ENCODE measurements at regions not wholly inside any gene's neighbourhood (a gene's known extent, or its start where the extent isn't known, plus 50 kb on each side); places are given as distances from the start of the nearest gene placed in this dataset.

DNA sequence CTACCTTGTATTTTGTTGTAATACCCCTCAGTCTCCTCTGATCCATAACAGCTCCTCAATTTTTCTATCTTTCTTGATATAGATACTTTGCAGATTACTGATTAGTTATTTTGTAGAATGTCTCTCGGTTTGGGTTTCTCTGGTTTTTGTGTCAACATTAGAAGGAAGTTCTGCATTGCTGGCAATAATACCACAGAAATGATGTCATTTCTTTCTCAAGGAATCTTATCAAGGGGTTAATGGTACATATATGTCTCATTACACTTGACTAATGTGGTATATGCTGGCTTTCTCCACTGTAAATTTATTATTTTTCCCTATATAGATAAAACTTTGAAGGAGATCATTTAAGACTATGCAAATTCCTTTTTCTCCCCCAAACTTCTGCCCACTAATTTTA lies 183.6 kb upstream of the DKK2 start:
- Histone ChIP-seq H3K36me3 (ENCODE audit: control insufficient read depth in 2 of 3, insufficient read depth in 3 of 3, low read length in 3 of 3) (no peaks in the 10 kb centered on the region), H3K27ac (ENCODE audit: low read depth, low read length) (no peak overlapping the region), H3K9me3 (ENCODE audit: control insufficient read depth in 2 of 3, low read length in 3 of 3) (no peaks in the 10 kb centered on the region), H3K4me1 (ENCODE audit: control insufficient read depth in 2 of 2, insufficient read depth in 2 of 2, low read length in 2 of 2) (no peaks in the 10 kb centered on the region), H3K4me3 (ENCODE audit: low read length) (no peak overlapping the region), H3K27me3 (ENCODE audit: control insufficient read depth in 2 of 2, insufficient read depth in 2 of 2, low read length in 2 of 2) (no peaks in the 10 kb centered on the region)
- Mint-ChIP-seq H3K36me3 (no peaks in the 10 kb centered on the region), H3K4me1 (no peaks in the 10 kb centered on the region), H3K9me3 (peaks cover 0 to 6% (median 0%) of the 10 kb centered on the region in 11 donors), H3K4me3 (no peak overlapping the region), H3K27ac (no peak overlapping the region), H3K27me3 (peaks cover 0 to 3% (median 0%) of the 10 kb centered on the region in 5 donors)
- intact Hi-C loops (cut with micrococcal nuclease), result no loop called here
- ChIA-PET CTCF (no interaction called here), POLR2A (no interaction called here)
- no peak for DNase-seq
- ATAC-seq, result no peak

- H3K9me3 Mint-ChIP-seq, result no peaks in the 10 kb centered on the region
- DNase-seq (no peak), ATAC-seq (no peak)
- Histone ChIP-seq H3K27ac (ENCODE audit: low read depth, low read length) (no peak overlapping the region), H3K4me1 (ENCODE audit: control insufficient read depth in 2 of 2, insufficient read depth in 2 of 2, low read length in 2 of 2) (no peaks in the 10 kb centered on the region), H3K27me3 (ENCODE audit: control insufficient read depth in 2 of 2, insufficient read depth in 2 of 2, low read length in 2 of 2) (no peaks in the 10 kb centered on the region), H3K36me3 (ENCODE audit: control insufficient read depth in 2 of 3, insufficient read depth in 3 of 3, low read length in 3 of 3) (no peaks in the 10 kb centered on the region), H3K9me3 (ENCODE audit: control insufficient read depth in 2 of 3, low read length in 3 of 3) (no peaks in the 10 kb centered on the region), H3K4me3 (ENCODE audit: low read length) (no peak overlapping the region)
- H3K4me1 Mint-ChIP-seq, result no peaks in the 10 kb centered on the region
- no peaks in the 10 kb centered on the region for H3K36me3 Mint-ChIP-seq
- ChIA-PET POLR2A (no interaction called here), CTCF (no interaction called here)
- intact Hi-C loops (cut with micrococcal nuclease), result no loop called here
- H3K4me3 Mint-ChIP-seq, result no peak overlapping the region
- H3K27me3 Mint-ChIP-seq, result no peaks in the 10 kb centered on the region
- H3K27ac Mint-ChIP-seq, result no peak overlapping the region
These were observed 180.3 kb upstream of the DKK2 start for GRCh38 chr4:107216379-107216778.

DNA sequence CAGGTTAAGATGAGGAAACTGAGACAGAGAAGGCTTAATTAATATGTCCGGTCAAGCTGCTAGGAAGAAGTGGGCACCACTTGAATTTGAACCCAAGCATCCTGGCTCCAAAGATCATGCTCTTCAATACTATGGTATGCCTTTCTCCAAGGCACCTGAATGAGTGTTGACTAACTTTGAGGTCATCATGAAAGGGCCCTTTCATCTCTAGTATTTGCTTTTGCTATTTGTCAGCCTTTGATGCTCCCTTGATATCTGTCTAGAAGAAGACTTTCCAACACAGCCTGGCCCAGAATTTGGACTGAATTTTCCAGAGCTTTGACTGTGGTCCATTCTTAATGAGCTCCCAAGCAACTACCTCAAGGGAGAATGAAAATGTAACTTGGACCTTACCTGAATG lies 179.1 kb upstream of the DKK2 start:
- no peak for DNase-seq

GRCh38 chr4:107213880-107214279 lies 177.8 kb upstream of the DKK2 start:
- Histone ChIP-seq H3K4me3 (ENCODE audit: low read length) (no peak overlapping the region), H3K27ac (ENCODE audit: low read depth, low read length) (no peak overlapping the region), H3K9me3 (ENCODE audit: control insufficient read depth in 2 of 3, low read length in 3 of 3) (no peaks in the 10 kb centered on the region), H3K4me1 (ENCODE audit: control insufficient read depth in 2 of 2, insufficient read depth in 2 of 2, low read length in 2 of 2) (no peaks in the 10 kb centered on the region), H3K36me3 (ENCODE audit: control insufficient read depth in 2 of 3, insufficient read depth in 3 of 3, low read length in 3 of 3) (no peaks in the 10 kb centered on the region), H3K27me3 (ENCODE audit: control insufficient read depth in 2 of 2, insufficient read depth in 2 of 2, low read length in 2 of 2) (no peaks in the 10 kb centered on the region)
- Mint-ChIP-seq H3K4me3 (no peak overlapping the region), H3K4me1 (no peaks in the 10 kb centered on the region), H3K27me3 (peaks cover 0 to 3% (median 0%) of the 10 kb centered on the region in 5 donors), H3K27ac (no peak overlapping the region), H3K36me3 (no peaks in the 10 kb centered on the region), H3K9me3 (no peaks in the 10 kb centered on the region)
- intact Hi-C loops (cut with micrococcal nuclease), result no loop called here
- ChIA-PET CTCF (no interaction called here), POLR2A (no interaction called here)
- DNase-seq, result no peak
- ATAC-seq, result no peak

More for the DNA sequence above, 179.1 kb upstream of the DKK2 start:
- no peaks in the 10 kb centered on the region for H3K4me1 ChIP-seq (ENCODE audit: control insufficient read depth in 2 of 2, insufficient read depth in 2 of 2, low read length in 2 of 2)
- Mint-ChIP-seq H3K27ac (no peak overlapping the region), H3K36me3 (no peaks in the 10 kb centered on the region), H3K9me3 (no peaks in the 10 kb centered on the region), H3K4me3 (no peak overlapping the region), H3K27me3 (peaks cover 0 to 3% (median 0%) of the 10 kb centered on the region in 5 donors), H3K4me1 (no peaks in the 10 kb centered on the region)
- no peaks in the 10 kb centered on the region for H3K9me3 ChIP-seq (ENCODE audit: control insufficient read depth in 2 of 3, low read length in 3 of 3)
- H3K36me3 ChIP-seq (ENCODE audit: control insufficient read depth in 2 of 3, insufficient read depth in 3 of 3, low read length in 3 of 3), result no peaks in the 10 kb centered on the region
- POLR2A ChIA-PET, result no interaction called here
- no peak overlapping the region for H3K4me3 ChIP-seq (ENCODE audit: low read length)
- H3K27me3 ChIP-seq (ENCODE audit: control insufficient read depth in 2 of 2, insufficient read depth in 2 of 2, low read length in 2 of 2), result no peaks in the 10 kb centered on the region
- H3K27ac ChIP-seq (ENCODE audit: low read depth, low read length), result no peak overlapping the region
- CTCF ChIA-PET, result no interaction called here
- intact Hi-C loops (cut with micrococcal nuclease), result no loop called here
- ATAC-seq, result no peak

DNA sequence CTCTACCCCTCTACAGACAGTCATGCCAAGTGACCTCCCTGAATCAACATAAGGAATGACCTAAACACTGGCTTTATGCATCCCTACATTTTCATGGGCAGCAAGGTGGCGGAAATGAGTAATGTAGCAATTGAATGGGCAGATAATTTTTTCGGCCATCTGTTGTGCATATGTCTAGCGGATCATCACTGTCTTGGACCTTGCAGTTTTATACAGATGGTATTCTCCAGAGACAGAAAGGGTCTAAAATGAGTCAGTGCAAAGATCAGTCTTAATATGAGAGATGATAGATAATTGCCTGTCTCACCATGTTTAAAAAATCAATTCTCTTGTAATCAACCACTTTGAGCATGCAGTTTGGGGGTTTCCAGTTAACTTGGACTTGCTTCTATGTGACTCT lies 177.3 kb upstream of the DKK2 start:
- DNase-seq, result no peak
- no peaks in the 10 kb centered on the region for H3K4me1 ChIP-seq (ENCODE audit: control insufficient read depth in 2 of 2, insufficient read depth in 2 of 2, low read length in 2 of 2)
- no peak for ATAC-seq
- intact Hi-C loops (cut with micrococcal nuclease), result no loop called here
- no peak overlapping the region for H3K4me3 ChIP-seq (ENCODE audit: low read length)
- Mint-ChIP-seq H3K27ac (no peak overlapping the region), H3K4me3 (no peak overlapping the region), H3K36me3 (no peaks in the 10 kb centered on the region), H3K27me3 (peaks cover 0 to 3% (median 0%) of the 10 kb centered on the region in 5 donors), H3K9me3 (no peaks in the 10 kb centered on the region), H3K4me1 (no peaks in the 10 kb centered on the region)
- no peaks in the 10 kb centered on the region for H3K36me3 ChIP-seq (ENCODE audit: control insufficient read depth in 2 of 3, insufficient read depth in 3 of 3, low read length in 3 of 3)
- no peaks in the 10 kb centered on the region for H3K9me3 ChIP-seq (ENCODE audit: control insufficient read depth in 2 of 3, low read length in 3 of 3)
- no peak overlapping the region for H3K27ac ChIP-seq (ENCODE audit: low read depth, low read length)
- CTCF ChIA-PET, result no interaction called here
- H3K27me3 ChIP-seq (ENCODE audit: control insufficient read depth in 2 of 2, insufficient read depth in 2 of 2, low read length in 2 of 2), result no peaks in the 10 kb centered on the region
- POLR2A ChIA-PET, result no interaction called here

DNA sequence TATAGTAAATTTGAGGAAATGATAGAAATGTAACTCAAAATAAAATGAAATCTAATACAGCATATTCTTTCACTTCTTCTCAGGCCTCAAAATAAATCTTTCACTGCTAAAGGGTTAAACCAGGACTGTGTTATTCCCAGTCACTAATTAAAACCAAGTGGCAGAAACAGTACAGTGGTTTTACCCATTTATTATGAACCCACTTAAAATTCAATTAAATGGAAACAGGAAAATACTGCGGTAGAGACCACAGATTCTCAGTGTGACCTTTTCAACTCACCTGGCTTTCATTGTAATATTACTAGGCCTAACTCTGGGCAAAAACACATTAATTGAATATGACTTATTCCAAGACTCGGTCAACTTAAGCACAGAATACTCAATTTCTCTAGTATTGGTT lies 176.5 kb upstream of the DKK2 start:
- Mint-ChIP-seq H3K36me3 (no peaks in the 10 kb centered on the region), H3K27ac (no peak overlapping the region), H3K27me3 (peaks cover 0 to 3% (median 0%) of the 10 kb centered on the region in 5 donors), H3K4me3 (no peak overlapping the region), H3K4me1 (no peaks in the 10 kb centered on the region), H3K9me3 (no peaks in the 10 kb centered on the region)
- intact Hi-C loops (cut with micrococcal nuclease), result no loop called here
- Histone ChIP-seq H3K27ac (ENCODE audit: low read depth, low read length) (no peak overlapping the region), H3K36me3 (ENCODE audit: control insufficient read depth in 2 of 3, insufficient read depth in 3 of 3, low read length in 3 of 3) (no peaks in the 10 kb centered on the region), H3K4me1 (ENCODE audit: control insufficient read depth in 2 of 2, insufficient read depth in 2 of 2, low read length in 2 of 2) (no peaks in the 10 kb centered on the region), H3K27me3 (ENCODE audit: control insufficient read depth in 2 of 2, insufficient read depth in 2 of 2, low read length in 2 of 2) (no peaks in the 10 kb centered on the region), H3K9me3 (ENCODE audit: control insufficient read depth in 2 of 3, low read length in 3 of 3) (no peaks in the 10 kb centered on the region), H3K4me3 (ENCODE audit: low read length) (no peak overlapping the region)
- ATAC-seq (no peak), DNase-seq (no peak)
- ChIA-PET CTCF (no interaction called here), POLR2A (no interaction called here)

DNA sequence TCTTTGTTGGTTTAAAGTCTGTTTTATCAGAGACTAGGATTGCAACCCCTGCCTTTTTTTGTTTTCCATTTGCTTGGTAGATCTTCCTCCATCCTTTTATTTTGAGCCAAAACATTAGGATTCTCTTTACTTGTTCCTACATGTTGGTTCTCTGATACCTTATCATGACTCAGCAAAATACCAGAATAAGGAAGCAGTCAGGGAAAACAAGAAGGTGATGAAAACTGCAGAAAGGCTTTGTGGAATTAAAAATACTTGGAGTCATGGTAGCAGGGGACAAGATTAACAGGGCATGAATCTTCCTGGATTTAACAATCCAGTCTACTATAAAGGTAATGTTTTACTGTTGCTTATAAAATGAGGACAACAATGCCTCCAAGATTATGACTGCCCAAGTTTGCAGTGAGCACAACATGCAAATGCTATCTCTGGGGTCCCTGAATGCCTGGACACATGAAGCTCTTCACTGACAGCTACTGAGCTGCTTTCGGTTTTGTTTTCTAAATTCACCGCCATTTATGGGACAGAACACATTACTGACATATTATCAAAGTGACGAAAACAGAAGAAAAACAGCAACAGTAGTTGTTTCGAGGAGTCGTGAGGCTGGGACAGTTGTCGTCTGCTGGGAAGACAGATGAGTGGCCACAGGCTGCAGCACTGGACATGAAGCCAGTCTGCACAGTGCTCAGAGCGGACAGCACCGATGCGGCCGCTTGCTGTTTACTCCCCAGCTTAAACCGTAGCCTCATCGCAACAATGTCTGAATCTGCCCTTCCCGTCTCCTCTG lies 174.5 kb upstream of the DKK2 start:
- intact Hi-C loops (cut with micrococcal nuclease), result no loop called here
- Histone ChIP-seq H3K4me3 (ENCODE audit: low read length) (no peak overlapping the region), H3K9me3 (ENCODE audit: control insufficient read depth in 2 of 3, low read length in 3 of 3) (no peaks in the 10 kb centered on the region), H3K27ac (ENCODE audit: low read depth, low read length) (no peak overlapping the region), H3K27me3 (ENCODE audit: control insufficient read depth in 2 of 2, insufficient read depth in 2 of 2, low read length in 2 of 2) (no peaks in the 10 kb centered on the region), H3K4me1 (ENCODE audit: control insufficient read depth in 2 of 2, insufficient read depth in 2 of 2, low read length in 2 of 2) (no peaks in the 10 kb centered on the region), H3K36me3 (ENCODE audit: control insufficient read depth in 2 of 3, insufficient read depth in 3 of 3, low read length in 3 of 3) (no peaks in the 10 kb centered on the region)
- Mint-ChIP-seq H3K27me3 (peaks cover 0 to 3% (median 0%) of the 10 kb centered on the region in 5 donors), H3K4me3 (no peak overlapping the region), H3K9me3 (peaks cover 0 to 2% (median 0%) of the 10 kb centered on the region in 11 donors), H3K4me1 (no peaks in the 10 kb centered on the region), H3K36me3 (no peaks in the 10 kb centered on the region), H3K27ac (no peak overlapping the region)
- ChIA-PET POLR2A (no interaction called here), CTCF (no interaction called here)
- DNase-seq (no peak), ATAC-seq (no peak)
